Activated CD8-positive, alpha-beta T cell treated with anti-CD3 and anti-CD28 coated beads for 36 hours (primary cell): ENCODE measurements at regions not wholly inside any gene's neighbourhood (a gene's known extent, or its start where the extent isn't known, plus 50 kb on each side); places are given as distances from the start of the nearest gene placed in this dataset.

Experiments used
- ATAC-seq: fragments of 200-7000 bp; cut with Tn5 transposase; one replicate; pipeline ENCODE4 v1.10.0; 2021; ENCODE audit warnings: mild to moderate bottlenecking, moderate library complexity
- CTCF ChIA-PET: fragments of 350-600 bp; sonication (Branson Sonifier 250); formaldehyde crosslinking; loops from one replicate; lab custom pipeline; 2021; ENCODE audit warnings: antibody characterized with exemption; lab: Charles Lee
- POLR2A ChIA-PET: fragments of 350-600 bp; sonication (Branson Sonifier 250); formaldehyde crosslinking; loops from one replicate; lab custom pipeline; 2021; ENCODE audit warnings: antibody characterized with exemption; lab: Charles Lee
- DNase-seq: peaks from one replicate; pipeline ENCODE4 v3.0.0-alpha.2; 2020
- H3K27ac Mint-ChIP-seq: one replicate; pipeline ENCODE4 v1.8.0; 2021; ENCODE audit warnings: mild to moderate bottlenecking, mixed read lengths
- H3K27me3 Mint-ChIP-seq: one replicate; pipeline ENCODE4 v1.8.0; 2021; ENCODE audit warnings: mixed read lengths
- H3K36me3 Mint-ChIP-seq: one replicate; pipeline ENCODE4 v1.8.0; 2021; ENCODE audit warnings: low read depth, mixed read lengths
- H3K4me1 Mint-ChIP-seq: one replicate; pipeline ENCODE4 v1.8.0; 2021; ENCODE audit warnings: low read depth, mixed read lengths
- H3K4me3 Mint-ChIP-seq: one replicate; pipeline ENCODE4 v1.8.0; 2021; ENCODE audit warnings: mild to moderate bottlenecking, moderate library complexity, mixed read lengths
- H3K9me3 Mint-ChIP-seq: one replicate; pipeline ENCODE4 v1.8.0; 2021; ENCODE audit warnings: mixed read lengths
- intact Hi-C: fragments of 100-400 bp; cut with micrococcal nuclease; formaldehyde crosslinking; loops from one replicate; pipeline ENCODE4 v1.10.0; 2022
- TF ChIP-seq, protein P1 (sequence below): fragments of 200-600 bp; IDR thresholded peaks from one replicate; pipeline ENCODE4 v1.8.0; 2022; ENCODE audit warnings: antibody characterized with exemption, mild to moderate bottlenecking

- DNase-seq = no peak
- peaks cover 2% of the 10 kb centered on the region for H3K27me3 Mint-ChIP-seq
- H3K9me3 Mint-ChIP-seq = peaks cover 2% of the 10 kb centered on the region
- intact Hi-C loops = no loop called here
- no peak for ATAC-seq
- ChIA-PET CTCF (interaction anchor here (0.9 to 1.3 kb wide), 4 partner anchors 9 to 271 kb away, joined by 3 to 7 read pairs (median 4); no protein-coding TSS in a partner anchor), POLR2A (no interaction called here)
- TF ChIP-seq, protein P1, sequence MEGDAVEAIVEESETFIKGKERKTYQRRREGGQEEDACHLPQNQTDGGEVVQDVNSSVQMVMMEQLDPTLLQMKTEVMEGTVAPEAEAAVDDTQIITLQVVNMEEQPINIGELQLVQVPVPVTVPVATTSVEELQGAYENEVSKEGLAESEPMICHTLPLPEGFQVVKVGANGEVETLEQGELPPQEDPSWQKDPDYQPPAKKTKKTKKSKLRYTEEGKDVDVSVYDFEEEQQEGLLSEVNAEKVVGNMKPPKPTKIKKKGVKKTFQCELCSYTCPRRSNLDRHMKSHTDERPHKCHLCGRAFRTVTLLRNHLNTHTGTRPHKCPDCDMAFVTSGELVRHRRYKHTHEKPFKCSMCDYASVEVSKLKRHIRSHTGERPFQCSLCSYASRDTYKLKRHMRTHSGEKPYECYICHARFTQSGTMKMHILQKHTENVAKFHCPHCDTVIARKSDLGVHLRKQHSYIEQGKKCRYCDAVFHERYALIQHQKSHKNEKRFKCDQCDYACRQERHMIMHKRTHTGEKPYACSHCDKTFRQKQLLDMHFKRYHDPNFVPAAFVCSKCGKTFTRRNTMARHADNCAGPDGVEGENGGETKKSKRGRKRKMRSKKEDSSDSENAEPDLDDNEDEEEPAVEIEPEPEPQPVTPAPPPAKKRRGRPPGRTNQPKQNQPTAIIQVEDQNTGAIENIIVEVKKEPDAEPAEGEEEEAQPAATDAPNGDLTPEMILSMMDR = no peak
- H3K36me3 Mint-ChIP-seq = no peaks in the 10 kb centered on the region
- H3K4me3 Mint-ChIP-seq = no peak overlapping the region
- H3K27ac Mint-ChIP-seq = no peak overlapping the region
- H3K4me1 Mint-ChIP-seq = peaks cover 2% of the 10 kb centered on the region
Observed at GRCh38 chr15:66905185-66905584, 160.2 kb upstream of the SMAD3 start.

DNA sequence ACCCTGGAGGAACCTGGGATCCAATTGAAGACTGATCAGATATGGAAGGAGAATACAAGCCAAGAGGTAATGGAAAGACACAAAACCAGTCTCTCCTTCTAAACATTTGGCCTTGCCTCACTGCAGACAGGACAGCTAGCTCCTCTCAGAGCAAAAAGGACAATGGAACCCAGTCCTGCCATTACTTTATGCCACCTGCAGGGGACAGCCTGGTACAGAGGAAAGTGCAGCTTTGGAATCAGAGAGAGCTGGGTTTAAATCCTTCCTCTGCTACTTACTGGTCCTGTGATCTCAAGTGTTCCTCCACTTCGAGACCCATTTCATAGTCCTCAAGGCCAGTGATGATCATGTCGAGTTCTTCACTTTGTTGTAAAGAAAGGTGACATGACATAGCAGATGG is 159.4 kb upstream of the SMAD3 start:
- DNase-seq (no peak), ATAC-seq (no peak)
- Mint-ChIP-seq H3K27me3 (peaks cover 2% of the 10 kb centered on the region), H3K4me1 (peaks cover 2% of the 10 kb centered on the region), H3K4me3 (no peak overlapping the region), H3K36me3 (no peaks in the 10 kb centered on the region), H3K9me3 (peaks cover 2% of the 10 kb centered on the region), H3K27ac (no peak overlapping the region)
- ChIA-PET CTCF (interaction anchor here (0.5 to 1.1 kb wide), 2 partner anchors 16 to 369 kb away, joined by 3 read pairs; no protein-coding TSS in a partner anchor), POLR2A (no interaction called here)
- intact Hi-C loops = no loop called here
- TF ChIP-seq, protein P1 = no peak

DNA sequence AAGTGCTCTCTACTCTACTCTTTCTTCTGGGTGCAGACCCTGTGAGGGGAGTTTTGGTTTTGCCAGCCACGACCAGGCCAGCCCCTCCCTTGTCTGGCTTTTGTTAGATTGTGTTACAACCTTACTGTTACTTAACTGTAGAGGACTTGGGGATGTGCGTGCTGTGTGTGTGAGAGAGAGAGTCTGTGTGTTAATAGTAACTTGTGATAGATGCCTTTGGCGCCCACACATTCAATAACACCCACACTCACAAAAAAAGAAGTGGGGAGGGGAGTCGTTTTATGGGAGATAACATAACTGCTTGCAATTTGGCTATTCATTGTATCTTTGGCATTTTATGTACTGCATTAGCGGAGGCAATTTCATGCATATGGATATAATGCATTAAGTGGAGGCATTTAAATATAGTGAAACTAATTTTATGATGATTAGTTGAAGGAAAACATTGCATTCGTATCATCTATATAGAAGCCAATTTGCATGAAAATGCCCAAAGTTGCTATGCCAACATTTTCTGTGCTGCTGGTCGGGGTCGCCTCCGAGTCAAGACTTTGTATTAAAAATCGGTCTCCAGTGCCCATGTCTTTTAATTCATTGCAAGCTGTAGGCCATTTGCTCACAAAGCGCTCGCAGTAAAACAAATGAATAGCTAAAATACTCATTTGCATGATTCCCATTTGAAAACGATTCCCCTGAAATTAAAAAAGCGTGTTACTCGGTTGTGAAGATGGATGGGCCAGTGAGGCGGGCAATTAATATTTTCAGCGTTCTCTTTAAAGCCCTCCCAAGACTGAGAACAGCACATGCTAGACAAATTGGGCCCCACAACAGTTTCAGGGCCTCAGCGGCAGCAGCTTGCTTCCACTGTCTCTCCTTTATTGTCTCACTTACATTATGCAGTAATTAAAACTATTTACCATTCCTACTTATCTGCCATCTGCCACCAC is 158.5 kb upstream of the SMAD3 start:
- POLR2A ChIA-PET = no interaction called here
- H3K9me3 Mint-ChIP-seq = peaks cover 2% of the 10 kb centered on the region
- H3K4me3 Mint-ChIP-seq = no peak overlapping the region
- ATAC-seq (no peak), DNase-seq (no peak)
- CTCF ChIA-PET = interaction anchor here (1.4 kb wide), 1 partner anchor 15 kb away, joined by 4 read pairs; no protein-coding TSS in a partner anchor
- H3K4me1 Mint-ChIP-seq = peaks cover 5% of the 10 kb centered on the region
- H3K27me3 Mint-ChIP-seq = peaks cover 2% of the 10 kb centered on the region
- no peaks in the 10 kb centered on the region for H3K36me3 Mint-ChIP-seq
- TF ChIP-seq, protein P1 = no peak
- no peak overlapping the region for H3K27ac Mint-ChIP-seq
- intact Hi-C loops = no loop called here

GRCh38 chr15:66907826-66908743 is 157.3 kb upstream of the SMAD3 start:
- Mint-ChIP-seq H3K27ac (no peak overlapping the region), H3K9me3 (peaks cover 2% of the 10 kb centered on the region), H3K4me3 (no peak overlapping the region), H3K36me3 (no peaks in the 10 kb centered on the region), H3K27me3 (peaks cover 2% of the 10 kb centered on the region), H3K4me1 (peaks cover 14% of the 10 kb centered on the region)
- ChIA-PET CTCF (interaction anchor here (1.3 to 1.4 kb wide), 2 partner anchors 9 to 14 kb away, joined by 4 to 5 read pairs; no protein-coding TSS in a partner anchor), POLR2A (no interaction called here)
- DNase-seq (no peak), ATAC-seq (no peak)
- TF ChIP-seq, protein P1 = no peak
- intact Hi-C loops = no loop called here
